Transverse colon (tissue), 4 donors: ENCODE measurements at regions not wholly inside any gene's neighbourhood (a gene's known extent, or its start where the extent isn't known, plus 50 kb on each side); places are given as distances from the start of the nearest gene placed in this dataset.

Experiments used
- POLR2AphosphoS5 ChIP-seq, 3 donors: sonication (generic); formaldehyde crosslinking; IDR thresholded peaks; one replicate each; pipeline ENCODE4 v1.6.1; 2016; ENCODE audit warnings: antibody characterized with exemption in 3 of 3
- TF ChIP-seq, protein P1 (sequence below), 5 experiments: fragments of 200-600 bp in 3 of 5; fragments of 450-650 bp in 2 of 5; sonication (generic) in 3 of 5; IDR thresholded peaks; 1 replicate in 2 of 5; 2 replicates in 3 of 5; pipeline ENCODE4 v1.5.1; 2016 to 2017; ENCODE audit warnings: antibody characterized with exemption in 5 of 5, inconsistent platforms in 3 of 5, mild to moderate bottlenecking in 2 of 5, moderate library complexity in 1 of 5

- TF ChIP-seq, protein P1, sequence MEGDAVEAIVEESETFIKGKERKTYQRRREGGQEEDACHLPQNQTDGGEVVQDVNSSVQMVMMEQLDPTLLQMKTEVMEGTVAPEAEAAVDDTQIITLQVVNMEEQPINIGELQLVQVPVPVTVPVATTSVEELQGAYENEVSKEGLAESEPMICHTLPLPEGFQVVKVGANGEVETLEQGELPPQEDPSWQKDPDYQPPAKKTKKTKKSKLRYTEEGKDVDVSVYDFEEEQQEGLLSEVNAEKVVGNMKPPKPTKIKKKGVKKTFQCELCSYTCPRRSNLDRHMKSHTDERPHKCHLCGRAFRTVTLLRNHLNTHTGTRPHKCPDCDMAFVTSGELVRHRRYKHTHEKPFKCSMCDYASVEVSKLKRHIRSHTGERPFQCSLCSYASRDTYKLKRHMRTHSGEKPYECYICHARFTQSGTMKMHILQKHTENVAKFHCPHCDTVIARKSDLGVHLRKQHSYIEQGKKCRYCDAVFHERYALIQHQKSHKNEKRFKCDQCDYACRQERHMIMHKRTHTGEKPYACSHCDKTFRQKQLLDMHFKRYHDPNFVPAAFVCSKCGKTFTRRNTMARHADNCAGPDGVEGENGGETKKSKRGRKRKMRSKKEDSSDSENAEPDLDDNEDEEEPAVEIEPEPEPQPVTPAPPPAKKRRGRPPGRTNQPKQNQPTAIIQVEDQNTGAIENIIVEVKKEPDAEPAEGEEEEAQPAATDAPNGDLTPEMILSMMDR (IDR thresholded peaks at IDR 0.05): no peak
- no peak for TF ChIP-seq POLR2AphosphoS5 (IDR thresholded peaks at IDR 0.05)
Observed at GRCh38 chr3:193157051-193157450, 84.0 kb upstream of the PLAAT1 start.
